ENCODE measurements at regions not wholly inside any gene's neighbourhood (a gene's known extent, or its start where the extent isn't known, plus 50 kb on each side); places are given as distances from the start of the nearest gene placed in this dataset.
"Not testable (repeated sequence)": the region's sequence is repeated elsewhere in the genome, so short reads cannot be mapped to it uniquely, and the experiment has no call there.

DNA sequence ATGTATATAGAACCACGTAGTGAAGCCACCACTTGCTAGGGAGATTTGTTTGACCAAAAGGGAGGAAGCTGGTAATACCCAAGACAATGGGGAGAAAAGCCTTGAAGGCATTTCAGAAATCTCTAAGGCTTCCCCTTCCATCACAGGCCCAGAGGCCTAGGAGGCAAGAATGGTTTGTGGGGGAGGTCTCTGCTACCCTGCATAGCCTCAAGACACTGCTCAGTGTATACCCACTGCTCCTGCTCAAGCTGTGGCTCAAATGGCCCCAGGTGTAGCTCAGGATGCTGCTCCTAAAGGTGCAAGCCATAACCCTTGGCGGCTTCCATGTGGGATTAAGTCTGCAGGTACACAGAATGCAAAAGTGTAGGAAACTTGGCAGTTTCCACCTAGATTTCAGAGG, 1105.8 kb downstream of the GATA3 start:
- DNase-seq (ENCODE audit: extremely low spot score), result no peak
- CTCF ChIA-PET, result interaction anchor here (1.7 kb wide), 1 partner anchor 15 kb away, joined by 3 read pairs; no protein-coding TSS in a partner anchor
- TF ChIP-seq, protein P1, sequence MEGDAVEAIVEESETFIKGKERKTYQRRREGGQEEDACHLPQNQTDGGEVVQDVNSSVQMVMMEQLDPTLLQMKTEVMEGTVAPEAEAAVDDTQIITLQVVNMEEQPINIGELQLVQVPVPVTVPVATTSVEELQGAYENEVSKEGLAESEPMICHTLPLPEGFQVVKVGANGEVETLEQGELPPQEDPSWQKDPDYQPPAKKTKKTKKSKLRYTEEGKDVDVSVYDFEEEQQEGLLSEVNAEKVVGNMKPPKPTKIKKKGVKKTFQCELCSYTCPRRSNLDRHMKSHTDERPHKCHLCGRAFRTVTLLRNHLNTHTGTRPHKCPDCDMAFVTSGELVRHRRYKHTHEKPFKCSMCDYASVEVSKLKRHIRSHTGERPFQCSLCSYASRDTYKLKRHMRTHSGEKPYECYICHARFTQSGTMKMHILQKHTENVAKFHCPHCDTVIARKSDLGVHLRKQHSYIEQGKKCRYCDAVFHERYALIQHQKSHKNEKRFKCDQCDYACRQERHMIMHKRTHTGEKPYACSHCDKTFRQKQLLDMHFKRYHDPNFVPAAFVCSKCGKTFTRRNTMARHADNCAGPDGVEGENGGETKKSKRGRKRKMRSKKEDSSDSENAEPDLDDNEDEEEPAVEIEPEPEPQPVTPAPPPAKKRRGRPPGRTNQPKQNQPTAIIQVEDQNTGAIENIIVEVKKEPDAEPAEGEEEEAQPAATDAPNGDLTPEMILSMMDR (IDR thresholded peaks at IDR 0.05; ENCODE audit: control extremely low read depth, extremely low read depth, low read depth, missing control alignments), result no peak
- POLR2A ChIA-PET, result no interaction called here

DNA sequence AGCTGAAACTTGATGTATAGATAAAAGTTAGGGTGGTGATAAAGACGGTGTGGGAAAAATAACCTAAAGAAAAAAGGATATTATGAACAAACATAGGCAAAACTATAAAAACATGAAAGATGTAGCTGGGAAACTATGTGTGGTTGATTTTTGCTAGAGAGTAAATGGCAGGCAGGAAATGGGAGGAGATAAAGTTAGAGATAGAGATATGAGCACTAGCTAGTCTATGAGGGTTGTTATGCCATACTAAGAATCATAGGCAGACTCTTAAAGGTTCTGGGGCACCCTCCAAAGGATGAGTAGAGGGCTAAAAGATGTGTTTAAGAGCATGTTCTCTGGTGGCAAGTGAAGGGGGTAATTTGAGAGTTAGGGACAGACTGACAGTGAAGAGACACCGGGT, 1109.2 kb downstream of the GATA3 start:
- CTCF ChIA-PET, result interaction anchor here (1.5 kb wide), 1 partner anchor 10 kb away, joined by 4 read pairs; no protein-coding TSS in a partner anchor
- DNase-seq (ENCODE audit: extremely low spot score), result no peak
- TF ChIP-seq, protein P1 (IDR thresholded peaks at IDR 0.05; ENCODE audit: control extremely low read depth, extremely low read depth, low read depth, missing control alignments), result no peak
- POLR2A ChIA-PET, result no interaction called here

DNA sequence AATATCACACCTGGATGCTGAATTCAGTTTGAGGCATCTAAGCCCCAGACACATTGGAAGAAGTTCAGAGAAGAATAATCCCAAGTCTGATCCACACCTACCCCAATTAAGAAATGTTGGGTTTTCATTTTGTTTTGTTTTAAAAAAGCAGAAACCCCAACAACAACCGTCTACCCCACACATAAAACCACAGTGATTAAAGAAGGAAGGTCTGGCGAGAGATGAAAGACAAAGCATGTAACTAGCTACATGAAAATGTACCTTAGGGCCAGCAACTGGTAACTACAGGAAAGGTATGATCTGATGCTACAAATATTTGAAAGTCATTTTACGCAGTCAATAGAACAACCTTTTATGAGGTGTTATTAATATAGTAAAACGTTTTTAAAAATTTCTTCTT, 1112.3 kb downstream of the GATA3 start:
- ChIA-PET CTCF (no interaction called here), POLR2A (no interaction called here)
- TF ChIP-seq, protein P1 (IDR thresholded peaks at IDR 0.05; ENCODE audit: control extremely low read depth, extremely low read depth, low read depth, missing control alignments), result no peak
- DNase-seq (ENCODE audit: extremely low spot score), result no peak

DNA sequence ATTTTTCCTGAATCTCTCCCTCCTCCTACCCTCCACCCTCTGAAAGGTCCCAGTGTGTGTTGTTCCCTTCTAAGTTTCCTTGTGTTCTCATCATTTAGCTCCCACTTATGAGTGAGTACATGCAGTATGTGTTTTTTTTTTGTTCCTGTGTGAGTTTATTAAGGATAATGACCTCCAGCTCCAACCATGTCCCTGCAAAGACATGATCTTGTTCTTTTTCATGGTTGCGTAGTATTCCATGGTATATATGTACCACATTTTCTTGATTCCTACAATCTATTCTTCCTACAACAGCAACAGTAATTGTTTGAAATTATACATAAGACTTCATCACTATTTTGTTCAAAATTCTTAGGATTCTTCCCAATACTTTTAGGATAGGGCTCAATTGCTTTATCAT, 1117.8 kb downstream of the GATA3 start:
- TF ChIP-seq, protein P1 (IDR thresholded peaks at IDR 0.05; ENCODE audit: control extremely low read depth, extremely low read depth, low read depth, missing control alignments), result no peak
- DNase-seq (ENCODE audit: extremely low spot score), result no peak
- ChIA-PET POLR2A (no interaction called here), CTCF (no interaction called here)

DNA sequence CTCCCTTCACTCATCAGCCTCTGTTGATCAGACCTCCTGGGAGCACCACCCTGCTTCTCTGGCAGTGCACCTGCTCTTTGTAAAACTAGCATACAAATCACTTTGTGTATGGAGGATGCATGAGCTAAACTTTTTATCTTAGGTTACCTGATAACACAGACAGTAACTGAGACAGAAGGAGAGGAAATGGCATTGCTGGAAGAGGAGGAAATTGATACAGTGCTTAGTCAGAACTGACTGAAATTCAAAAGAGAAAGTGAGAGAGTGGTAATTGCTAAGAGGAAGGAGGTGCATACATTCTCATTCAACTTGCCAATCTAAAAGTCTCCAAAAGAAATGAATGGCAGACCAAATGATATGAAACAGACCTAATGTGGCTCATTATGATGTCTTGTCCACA, 1120.7 kb downstream of the GATA3 start:
- CTCF ChIA-PET, result interaction anchor here (0.9 kb wide), 1 partner anchor 28 kb away, joined by 3 read pairs; no protein-coding TSS in a partner anchor
- POLR2A ChIA-PET, result no interaction called here
- TF ChIP-seq, protein P1 (IDR thresholded peaks at IDR 0.05; ENCODE audit: control extremely low read depth, extremely low read depth, low read depth, missing control alignments), result no peak
- no peak for DNase-seq (ENCODE audit: extremely low spot score)

DNA sequence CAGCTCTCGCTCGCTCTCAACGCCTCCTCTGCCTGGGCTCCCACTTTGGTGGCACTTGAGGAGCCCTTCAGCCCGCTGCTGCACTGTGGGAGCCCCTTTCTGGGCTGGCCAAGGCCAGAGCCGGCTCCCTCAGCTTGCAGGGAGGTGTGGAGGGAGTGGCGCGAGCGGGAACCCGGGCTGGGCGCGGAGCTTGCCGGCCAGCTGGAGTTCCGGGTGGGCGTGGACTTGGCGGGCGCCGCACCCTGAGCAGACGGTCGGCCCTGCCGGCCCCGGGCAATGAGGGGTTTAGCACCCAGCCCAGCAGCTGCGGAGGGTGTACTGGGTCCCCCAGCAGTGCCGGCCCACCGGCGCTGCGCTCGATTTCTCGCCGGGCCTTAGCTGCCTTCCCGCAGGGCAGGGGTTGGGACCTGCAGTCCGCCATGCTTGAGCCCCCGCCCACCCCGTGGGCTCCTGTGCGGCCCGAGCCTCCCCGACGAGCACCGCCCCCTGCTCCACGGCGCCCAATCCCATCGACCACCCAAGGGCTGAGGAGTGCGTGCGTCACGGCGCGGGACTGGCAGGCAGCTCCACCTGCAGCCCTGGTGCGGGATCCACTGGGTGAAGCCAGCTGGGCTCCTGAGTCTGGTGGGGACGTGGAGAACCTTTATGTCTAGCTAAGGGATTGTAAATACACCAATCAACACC, 1128.9 kb downstream of the GATA3 start:
- DNase-seq (ENCODE audit: extremely low spot score); POLR2A ChIA-PET: not testable (repeated sequence)
- CTCF ChIA-PET, result interaction anchor here (0.9 to 1.2 kb wide), 2 partner anchors 9 to 25 kb away, joined by 3 to 5 read pairs; no protein-coding TSS in a partner anchor

DNA sequence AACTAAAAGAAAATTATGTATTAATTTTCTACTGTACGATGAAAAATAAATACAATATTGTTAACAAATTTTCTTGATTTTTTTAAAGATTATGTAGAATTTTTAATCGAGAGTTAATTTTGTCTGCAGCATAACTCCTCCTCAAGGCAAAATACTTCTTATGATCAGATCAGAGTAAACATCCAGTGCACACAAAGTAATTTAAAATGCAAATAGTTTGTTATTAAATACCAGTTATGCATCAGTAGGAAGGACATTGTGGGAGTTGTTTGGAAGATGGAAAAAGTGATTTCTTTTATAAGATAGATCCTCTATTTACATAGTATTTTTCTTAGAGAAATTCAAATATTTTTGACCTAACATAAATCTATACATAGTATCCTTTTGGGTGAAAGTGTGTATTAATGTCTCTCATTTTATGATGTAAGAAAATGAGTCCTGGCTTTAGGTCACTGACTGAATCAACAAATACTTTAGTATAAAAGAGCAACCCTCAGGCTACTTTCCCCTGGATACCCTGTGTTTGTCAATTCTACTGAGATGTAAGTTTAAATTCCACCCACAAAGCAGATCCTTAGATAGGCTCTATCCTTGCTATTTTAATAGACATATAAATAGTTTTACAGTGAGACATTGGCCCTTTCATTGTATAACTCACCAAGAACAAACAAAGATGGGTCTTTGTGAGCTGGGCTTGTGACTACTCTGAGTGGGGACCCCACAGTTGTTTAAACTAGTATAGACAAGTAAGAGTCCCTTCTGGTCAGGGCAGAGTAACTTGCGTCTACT, 1133.7 kb downstream of the GATA3 start:
- DNase-seq (ENCODE audit: extremely low spot score), result no peak
- ChIA-PET CTCF (no interaction called here), POLR2A (no interaction called here)
- TF ChIP-seq, protein P1 (IDR thresholded peaks at IDR 0.05; ENCODE audit: control extremely low read depth, extremely low read depth, low read depth, missing control alignments), result no peak
